ENCODE measurements at regions not wholly inside any gene's neighbourhood (a gene's known extent, or its start where the extent isn't known, plus 50 kb on each side); places are given as distances from the start of the nearest gene placed in this dataset.

- no peaks in the 10 kb centered on the region for H3K27me3 ChIP-seq (ENCODE audit: control insufficient read depth, insufficient read depth, low read length, poor library complexity, severe bottlenecking)
- H3K36me3 ChIP-seq (ENCODE audit: control insufficient read depth, insufficient read depth, low read length): peaks cover 55% of the 10 kb centered on the region
- no peaks in the 10 kb centered on the region for H3K9me3 Mint-ChIP-seq
- no peaks in the 10 kb centered on the region for H3K27me3 Mint-ChIP-seq (ENCODE audit: insufficient read depth)
- H3K27ac ChIP-seq (ENCODE audit: low read depth, low read length): peak overlapping the region; percentile 76
- peak overlapping the region; percentile 19 for H3K27ac Mint-ChIP-seq
- H3K4me1 Mint-ChIP-seq: peaks cover 50% of the 10 kb centered on the region
- no peaks in the 10 kb centered on the region for H3K9me3 ChIP-seq (ENCODE audit: control insufficient read depth, low read length)
- H3K4me3 Mint-ChIP-seq: no peak overlapping the region
- 41 to 70% methylated on average over 3 to 11 of the region's 11 CpGs for WGBS, 2 experiments (ENCODE audit: insufficient coverage in 1 of 2, insufficient read length in 1 of 2)
- H3K9ac ChIP-seq (ENCODE audit: extremely low read depth, low read length, poor library complexity, severe bottlenecking): no peak overlapping the region
- peaks cover 47% of the 10 kb centered on the region for H3K36me3 Mint-ChIP-seq (ENCODE audit: low read depth)
- peaks cover 21% of the 10 kb centered on the region for H3K4me1 ChIP-seq (ENCODE audit: control insufficient read depth, insufficient read depth, low read length)
- no peak for TF ChIP-seq CTCF (conservative IDR thresholded peaks at IDR 0.05)
- DNase-seq: no peak
- H3K4me3 ChIP-seq (ENCODE audit: low read length): no peak overlapping the region
Observed at GRCh38 chr15:62758126-62758951, 284.2 kb upstream of the TPM1 start.

GRCh38 chr15:62758952-62759349, 283.6 kb upstream of the TPM1 start:
- Histone ChIP-seq H3K27me3 (ENCODE audit: control insufficient read depth, insufficient read depth, low read length, poor library complexity, severe bottlenecking) (no peaks in the 10 kb centered on the region), H3K4me1 (ENCODE audit: control insufficient read depth, insufficient read depth, low read length) (peaks cover 21% of the 10 kb centered on the region), H3K4me3 (ENCODE audit: low read length) (no peak overlapping the region), H3K27ac (ENCODE audit: low read depth, low read length) (peak overlapping the region; percentile 76), H3K9me3 (ENCODE audit: control insufficient read depth, low read length) (no peaks in the 10 kb centered on the region), H3K9ac (ENCODE audit: extremely low read depth, low read length, poor library complexity, severe bottlenecking) (no peak overlapping the region), H3K36me3 (ENCODE audit: control insufficient read depth, insufficient read depth, low read length) (peaks cover 54% of the 10 kb centered on the region)
- Mint-ChIP-seq H3K36me3 (ENCODE audit: low read depth) (peaks cover 48% of the 10 kb centered on the region), H3K9me3 (no peaks in the 10 kb centered on the region), H3K27me3 (ENCODE audit: insufficient read depth) (no peaks in the 10 kb centered on the region), H3K4me1 (peaks cover 50% of the 10 kb centered on the region), H3K27ac (peak overlapping the region; percentile 19), H3K4me3 (no peak overlapping the region)
- 90 to 94% methylated on average over 3 to 4 of the region's 4 CpGs for WGBS, 2 experiments (ENCODE audit: insufficient coverage in 1 of 2, insufficient read length in 1 of 2)
- TF ChIP-seq CTCF (conservative IDR thresholded peaks at IDR 0.05): no peak
- DNase-seq: no peak

- Histone ChIP-seq H3K4me3 (ENCODE audit: low read length) (no peak overlapping the region), H3K27me3 (ENCODE audit: control insufficient read depth, insufficient read depth, low read length, poor library complexity, severe bottlenecking) (no peaks in the 10 kb centered on the region), H3K27ac (ENCODE audit: low read depth, low read length) (no peak overlapping the region), H3K9me3 (ENCODE audit: control insufficient read depth, low read length) (no peaks in the 10 kb centered on the region), H3K4me1 (ENCODE audit: control insufficient read depth, insufficient read depth, low read length) (peaks cover 21% of the 10 kb centered on the region), H3K9ac (ENCODE audit: extremely low read depth, low read length, poor library complexity, severe bottlenecking) (no peak overlapping the region), H3K36me3 (ENCODE audit: control insufficient read depth, insufficient read depth, low read length) (peaks cover 58% of the 10 kb centered on the region)
- Mint-ChIP-seq H3K4me1 (peaks cover 50% of the 10 kb centered on the region), H3K27me3 (ENCODE audit: insufficient read depth) (no peaks in the 10 kb centered on the region), H3K9me3 (no peaks in the 10 kb centered on the region), H3K4me3 (no peak overlapping the region), H3K27ac (peak overlapping the region; percentile 45), H3K36me3 (ENCODE audit: low read depth) (peaks cover 45% of the 10 kb centered on the region)
- no peak for DNase-seq
- WGBS, 2 experiments (ENCODE audit: insufficient coverage in 1 of 2, insufficient read length in 1 of 2): 91 to 95% methylated on average over 3 of the region's 3 CpGs
- TF ChIP-seq CTCF (conservative IDR thresholded peaks at IDR 0.05): no peak
Observed at GRCh38 chr15:62760538-62760937, 282.0 kb upstream of the TPM1 start.

Measured in endodermal cell (in vitro differentiated cells).